ENCODE measurements at regions not wholly inside any gene's neighbourhood (a gene's known extent, or its start where the extent isn't known, plus 50 kb on each side); places are given as distances from the start of the nearest gene placed in this dataset.

- no peak for TF ChIP-seq CTCF (IDR thresholded peaks at IDR 0.05)
- no peak overlapping the region for H3K27ac Mint-ChIP-seq
These were observed 106.2 kb upstream of the ARHGAP28 start for GRCh38 chr18:6623278-6623677.

GRCh38 chr18:6624271-6624660 is 105.2 kb upstream of the ARHGAP28 start:
- TF ChIP-seq CTCF (IDR thresholded peaks at IDR 0.05): no peak
- peaks cover 13% of the 10 kb centered on the region; the same call in 1 of the 2 replicates for H3K4me1 Mint-ChIP-seq (ENCODE audit: low read depth)
- H3K4me3 Mint-ChIP-seq: no peak overlapping the region; the same call in 1 of the 2 replicates
- peak overlapping the region; percentile 72; the same call in 1 of the 2 replicates for H3K27ac Mint-ChIP-seq
- H3K36me3 Mint-ChIP-seq (ENCODE audit: low read depth): no peaks in the 10 kb centered on the region; the same call in 1 of the 2 replicates
- H3K9me3 Mint-ChIP-seq: peaks cover 26% of the 10 kb centered on the region
- H3K27me3 Mint-ChIP-seq (ENCODE audit: insufficient read depth): peaks cover 2% of the 10 kb centered on the region; the same call in 1 of the 2 replicates
- DNase-seq: peak; percentile 55

More at GRCh38 chr18:6623278-6623677, 106.2 kb upstream of the ARHGAP28 start:
- no peak for DNase-seq
- H3K9me3 Mint-ChIP-seq: peaks cover 21% of the 10 kb centered on the region
- H3K27me3 Mint-ChIP-seq (ENCODE audit: insufficient read depth): no peaks in the 10 kb centered on the region
- peaks cover 12% of the 10 kb centered on the region; the same call in 1 of the 2 replicates for H3K4me1 Mint-ChIP-seq (ENCODE audit: low read depth)
- H3K4me3 Mint-ChIP-seq: no peak overlapping the region
- no peaks in the 10 kb centered on the region; the same call in 1 of the 2 replicates for H3K36me3 Mint-ChIP-seq (ENCODE audit: low read depth)

- Mint-ChIP-seq H3K9me3 (peaks cover 26% of the 10 kb centered on the region), H3K27ac (peak overlapping the region; percentile 72; the same call in 1 of the 2 replicates), H3K27me3 (ENCODE audit: insufficient read depth) (peaks cover 2% of the 10 kb centered on the region; the same call in 1 of the 2 replicates), H3K4me1 (ENCODE audit: low read depth) (peaks cover 18% of the 10 kb centered on the region; the same call in 1 of the 2 replicates), H3K4me3 (no peak overlapping the region; the same call in 1 of the 2 replicates), H3K36me3 (ENCODE audit: low read depth) (no peaks in the 10 kb centered on the region; the same call in 1 of the 2 replicates)
- peak; percentile 22 for DNase-seq
- TF ChIP-seq CTCF (IDR thresholded peaks at IDR 0.05): no peak
These were observed 104.7 kb upstream of the ARHGAP28 start for GRCh38 chr18:6624661-6625311.

- H3K4me3 Mint-ChIP-seq: no peak overlapping the region
- H3K27ac Mint-ChIP-seq: no peak overlapping the region
- H3K36me3 Mint-ChIP-seq (ENCODE audit: low read depth): no peaks in the 10 kb centered on the region; the same call in 1 of the 2 replicates
- no peak for TF ChIP-seq CTCF (IDR thresholded peaks at IDR 0.05)
- peaks cover 18% of the 10 kb centered on the region; the same call in 1 of the 2 replicates for H3K4me1 Mint-ChIP-seq (ENCODE audit: low read depth)
- peaks cover 2% of the 10 kb centered on the region; the same call in 1 of the 2 replicates for H3K27me3 Mint-ChIP-seq (ENCODE audit: insufficient read depth)
- H3K9me3 Mint-ChIP-seq: peaks cover 29% of the 10 kb centered on the region
- no peak for DNase-seq
These were observed 104.0 kb upstream of the ARHGAP28 start for GRCh38 chr18:6625481-6625880.

- Mint-ChIP-seq H3K4me1 (ENCODE audit: low read depth) (peaks cover 18% of the 10 kb centered on the region; the same call in 1 of the 2 replicates), H3K4me3 (no peak overlapping the region), H3K27me3 (ENCODE audit: insufficient read depth) (peaks cover 2% of the 10 kb centered on the region; the same call in 1 of the 2 replicates), H3K36me3 (ENCODE audit: low read depth) (no peaks in the 10 kb centered on the region; the same call in 1 of the 2 replicates), H3K27ac (no peak overlapping the region), H3K9me3 (peaks cover 31% of the 10 kb centered on the region)
- no peak for DNase-seq
- no peak for TF ChIP-seq CTCF (IDR thresholded peaks at IDR 0.05)
These were observed 103.1 kb upstream of the ARHGAP28 start for GRCh38 chr18:6626457-6626856.
